ENCODE measurements at regions not wholly inside any gene's neighbourhood (a gene's known extent, or its start where the extent isn't known, plus 50 kb on each side); places are given as distances from the start of the nearest gene placed in this dataset.

- POLR2A ChIA-PET, result no interaction called here
These were observed 399.9 kb upstream of the HSF2 start for GRCh38 chr6:121999456-122000065.

GRCh38 chr6:122005661-122006060 lies 393.8 kb upstream of the HSF2 start:
- Histone ChIP-seq H3K27me3 (ENCODE audit: control insufficient read depth, insufficient read depth, low read length) (no peaks in the 10 kb centered on the region), H3K9me3 (ENCODE audit: control insufficient read depth, insufficient read depth, low read length) (no peaks in the 10 kb centered on the region), H3K27ac (ENCODE audit: low read depth, low read length) (no peak overlapping the region), H3K4me3 (ENCODE audit: low read depth, low read length) (no peak overlapping the region)
- no peak for TF ChIP-seq CTCF (IDR thresholded peaks at IDR 0.05; ENCODE audit: low read depth, low read length)
- DNase-seq (ENCODE audit: low read depth, low spot score), result no peak
- ChIA-PET CTCF (no interaction called here), POLR2A (no interaction called here)

More at GRCh38 chr6:121999456-122000065, 399.9 kb upstream of the HSF2 start:
- Histone ChIP-seq H3K9me3 (ENCODE audit: control insufficient read depth, insufficient read depth, low read length) (no peaks in the 10 kb centered on the region), H3K27ac (ENCODE audit: low read depth, low read length) (no peak overlapping the region), H3K4me3 (ENCODE audit: low read depth, low read length) (no peak overlapping the region), H3K27me3 (ENCODE audit: control insufficient read depth, insufficient read depth, low read length) (no peaks in the 10 kb centered on the region)
- TF ChIP-seq CTCF (IDR thresholded peaks at IDR 0.05; ENCODE audit: low read depth, low read length), result no peak
- no peak for DNase-seq (ENCODE audit: low read depth, low spot score)
- CTCF ChIA-PET, result no interaction called here

GRCh38 chr6:122007339-122007738 lies 392.1 kb upstream of the HSF2 start:
- DNase-seq (ENCODE audit: low read depth, low spot score), result peak; percentile 37
- H3K9me3 ChIP-seq (ENCODE audit: control insufficient read depth, insufficient read depth, low read length), result no peaks in the 10 kb centered on the region
- H3K27me3 ChIP-seq (ENCODE audit: control insufficient read depth, insufficient read depth, low read length), result no peaks in the 10 kb centered on the region
- CTCF ChIA-PET, result no interaction called here
- no peak overlapping the region for H3K4me3 ChIP-seq (ENCODE audit: low read depth, low read length)
- H3K27ac ChIP-seq (ENCODE audit: low read depth, low read length), result no peak overlapping the region
- TF ChIP-seq CTCF (IDR thresholded peaks at IDR 0.05; ENCODE audit: low read depth, low read length), result no peak
- POLR2A ChIA-PET, result no interaction called here

- Histone ChIP-seq H3K27ac (ENCODE audit: low read depth, low read length) (no peak overlapping the region), H3K9me3 (ENCODE audit: control insufficient read depth, insufficient read depth, low read length) (no peaks in the 10 kb centered on the region), H3K4me3 (ENCODE audit: low read depth, low read length) (no peak overlapping the region), H3K27me3 (ENCODE audit: control insufficient read depth, insufficient read depth, low read length) (no peaks in the 10 kb centered on the region)
- no peak for TF ChIP-seq CTCF (IDR thresholded peaks at IDR 0.05; ENCODE audit: low read depth, low read length)
- DNase-seq (ENCODE audit: low read depth, low spot score), result no peak
- ChIA-PET POLR2A (no interaction called here), CTCF (interaction anchor here (0.6 kb wide), 1 partner anchor 578 kb away, joined by 3 read pairs; no protein-coding TSS in a partner anchor)
These were observed 391.1 kb upstream of the HSF2 start for GRCh38 chr6:122008101-122008999.

- ChIA-PET CTCF (interaction anchor here (0.6 kb wide), 1 partner anchor 579 kb away, joined by 3 read pairs; no protein-coding TSS in a partner anchor), POLR2A (no interaction called here)
- Histone ChIP-seq H3K27me3 (ENCODE audit: control insufficient read depth, insufficient read depth, low read length) (no peaks in the 10 kb centered on the region), H3K27ac (ENCODE audit: low read depth, low read length) (no peak overlapping the region), H3K9me3 (ENCODE audit: control insufficient read depth, insufficient read depth, low read length) (no peaks in the 10 kb centered on the region), H3K4me3 (ENCODE audit: low read depth, low read length) (no peak overlapping the region)
- no peak for TF ChIP-seq CTCF (IDR thresholded peaks at IDR 0.05; ENCODE audit: low read depth, low read length)
- DNase-seq (ENCODE audit: low read depth, low spot score), result no peak
These were observed 390.5 kb upstream of the HSF2 start for GRCh38 chr6:122009000-122009350.

Measured in AG04450 (cell line).